ENCODE measurements at regions not wholly inside any gene's neighbourhood (a gene's known extent, or its start where the extent isn't known, plus 50 kb on each side); places are given as distances from the start of the nearest gene placed in this dataset.

- no peak overlapping the region for H3K4me3 ChIP-seq (ENCODE audit: low read depth, low read length)
- TF ChIP-seq CTCF (IDR thresholded peaks at IDR 0.05; ENCODE audit: borderline replicate concordance, insufficient read depth, low read depth, low read length) = peak; percentile 94
Measured at GRCh38 chr6:27772261-27773001, 139.8 kb downstream of the OR2B2 start.

DNA sequence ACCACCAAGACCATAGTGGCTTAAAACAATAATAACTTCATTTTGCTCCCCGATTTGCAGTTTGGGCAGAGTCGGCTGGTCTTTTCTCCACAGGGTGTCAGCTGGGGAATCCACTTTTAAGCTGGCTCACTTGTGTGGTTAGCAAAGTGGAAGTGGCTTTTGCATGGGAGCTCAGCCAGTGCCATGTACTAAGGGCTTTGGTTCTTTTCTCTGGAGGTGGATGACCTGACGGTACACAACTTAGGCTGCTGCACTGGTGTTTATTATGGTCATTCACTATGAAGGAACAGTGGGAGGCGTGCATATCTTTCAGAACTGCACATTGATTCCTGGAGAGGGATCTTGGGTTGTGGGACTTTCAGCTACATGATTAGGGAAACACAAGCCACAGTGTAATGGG lies 141.0 kb downstream of the OR2B2 start:
- no peak overlapping the region for H3K4me3 ChIP-seq (ENCODE audit: low read depth, low read length)
- TF ChIP-seq CTCF (IDR thresholded peaks at IDR 0.05; ENCODE audit: borderline replicate concordance, insufficient read depth, low read depth, low read length) = no peak

GRCh38 chr6:27770724-27771123 lies 141.5 kb downstream of the OR2B2 start:
- no peak overlapping the region for H3K4me3 ChIP-seq (ENCODE audit: low read depth, low read length)
- no peak for TF ChIP-seq CTCF (IDR thresholded peaks at IDR 0.05; ENCODE audit: borderline replicate concordance, insufficient read depth, low read depth, low read length)

DNA sequence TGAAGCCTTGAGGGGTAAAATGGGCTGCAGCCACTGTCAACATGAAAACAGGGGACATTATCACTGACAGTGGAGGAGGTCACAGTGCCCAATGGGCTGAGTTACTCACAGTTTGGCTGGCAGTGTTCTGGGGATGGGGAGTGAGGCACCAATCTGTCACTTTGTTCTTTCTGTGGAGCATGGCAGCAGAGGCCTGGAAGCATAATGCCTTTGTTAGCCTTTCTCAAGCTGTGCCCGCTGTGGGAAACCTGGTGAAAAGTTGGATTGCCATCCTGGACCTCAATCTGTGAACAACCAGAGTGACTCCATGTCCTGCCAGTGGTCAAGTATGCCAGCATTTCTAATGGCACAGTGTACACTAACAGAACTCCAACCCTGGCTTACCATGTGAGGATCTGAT lies 143.6 kb downstream of the OR2B2 start:
- no peak overlapping the region for H3K4me3 ChIP-seq (ENCODE audit: low read depth, low read length)
- no peak for TF ChIP-seq CTCF (IDR thresholded peaks at IDR 0.05; ENCODE audit: borderline replicate concordance, insufficient read depth, low read depth, low read length)

GRCh38 chr6:27767851-27768250 lies 144.3 kb downstream of the OR2B2 start:
- no peak for TF ChIP-seq CTCF (IDR thresholded peaks at IDR 0.05; ENCODE audit: borderline replicate concordance, insufficient read depth, low read depth, low read length)
- H3K4me3 ChIP-seq (ENCODE audit: low read depth, low read length) = no peak overlapping the region

GRCh38 chr6:27766405-27766804 lies 145.8 kb downstream of the OR2B2 start:
- no peak for TF ChIP-seq CTCF (IDR thresholded peaks at IDR 0.05; ENCODE audit: borderline replicate concordance, insufficient read depth, low read depth, low read length)

DNA sequence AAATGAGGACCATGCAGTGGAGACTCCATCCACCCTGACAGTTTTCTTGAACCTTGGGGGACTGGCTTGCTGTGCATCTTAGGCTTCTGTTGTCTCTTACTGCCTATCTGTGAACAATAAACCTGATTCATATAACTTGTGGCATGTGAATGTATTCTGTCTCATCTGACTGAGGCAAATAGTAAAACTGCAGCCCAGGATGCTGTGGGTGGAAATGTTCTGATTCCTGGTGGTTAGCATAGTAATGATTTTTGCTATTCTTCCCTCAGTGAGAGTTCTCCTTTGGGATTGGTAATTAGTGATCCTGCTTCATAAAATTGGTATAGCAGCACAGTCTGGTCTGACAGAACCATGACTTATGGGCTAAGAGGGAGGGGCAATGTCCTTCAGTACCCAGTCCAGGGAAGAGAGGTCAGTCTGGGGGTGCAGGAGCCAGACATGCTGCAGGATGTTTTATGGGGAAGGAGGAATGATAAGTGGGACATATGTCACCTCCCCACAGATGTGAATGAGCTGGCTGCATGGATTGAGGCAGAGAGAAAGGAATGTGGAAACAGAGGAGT lies 147.1 kb downstream of the OR2B2 start:
- H3K4me3 ChIP-seq (ENCODE audit: low read depth, low read length) = no peak overlapping the region
- no peak for TF ChIP-seq CTCF (IDR thresholded peaks at IDR 0.05; ENCODE audit: borderline replicate concordance, insufficient read depth, low read depth, low read length)

More at GRCh38 chr6:27766405-27766804, 145.8 kb downstream of the OR2B2 start:
- no peak overlapping the region for H3K4me3 ChIP-seq (ENCODE audit: low read depth, low read length)

Data from GM12875 (cell line).